IMR-90 (cell line): ENCODE measurements at regions not wholly inside any gene's neighbourhood (a gene's known extent, or its start where the extent isn't known, plus 50 kb on each side); places are given as distances from the start of the nearest gene placed in this dataset.

Experiments used
- ATAC-seq: fragments of 200-7000 bp; cut with Tn5 transposase; 2 replicates; pipeline ENCODE4 v1.9.1; 2020; ENCODE audit warnings: low read depth, mild to moderate bottlenecking, moderate library complexity
- BruUV-seq: library from RNA; stranded (reverse); fragments of 400-500 nt; replicated peaks from 2 replicates; lab custom pipeline; 2021; lab: Mats Ljungman, UMichigan
- CTCF ChIA-PET: fragments of 300-600 bp; formaldehyde crosslinking; extraction: SDS; loops from one replicate; lab custom pipeline; 2021; ENCODE audit warnings: antibody characterized with exemption; lab: Yijun Ruan, JAX
- POLR2A ChIA-PET: fragments of 300-600 bp; sonication (Branson Sonifier 250); formaldehyde crosslinking; loops from one replicate; lab custom pipeline; 2022; ENCODE audit warnings: antibody characterized with exemption; ENCODE audit not compliant: unreplicated experiment; lab: Charles Lee
- DNase-seq: peaks from one replicate; pipeline ENCODE4 v3.0.0; 2013
- H2AFZ ChIP-seq: replicated peaks from 2 replicates; pipeline ENCODE3; 2013; ENCODE audit warnings: low read length, mild to moderate bottlenecking; ENCODE audit not compliant: poor library complexity
- H2AK5ac ChIP-seq: 2 replicates; pipeline ENCODE4 v1.6.1; 2013; ENCODE audit warnings: low read depth, low read length, inconsistent platforms
- H2AK9ac ChIP-seq: replicated peaks from 2 replicates; pipeline ENCODE3; 2013; ENCODE audit warnings: mild to moderate bottlenecking, low read depth, low read length, moderate library complexity; ENCODE audit not compliant: poor library complexity
- H2BK120ac ChIP-seq: 2 replicates; pipeline ENCODE4 v1.6.1; 2013; ENCODE audit warnings: low read depth, low read length, inconsistent platforms
- H2BK15ac ChIP-seq: 3 replicates; pipeline ENCODE4 v1.6.1; 2013; ENCODE audit warnings: low read depth, low read length, inconsistent platforms
- H2BK20ac ChIP-seq: 2 replicates; pipeline ENCODE4 v1.6.1; 2013; ENCODE audit warnings: low read depth, mild to moderate bottlenecking, inconsistent platforms, low read length, moderate library complexity
- H2BK5ac ChIP-seq: 2 replicates; pipeline ENCODE4 v1.6.1; 2013; ENCODE audit warnings: mild to moderate bottlenecking, low read depth, low read length, inconsistent platforms; ENCODE audit not compliant: poor library complexity, severe bottlenecking
- H3K14ac ChIP-seq: replicated peaks from 2 replicates; pipeline ENCODE4 v1.6.1; 2013; ENCODE audit warnings: low read depth, low read length, inconsistent platforms
- H3K18ac ChIP-seq: 2 replicates; pipeline ENCODE4 v1.6.1; 2013; ENCODE audit warnings: low read depth, low read length, control low read depth
- H3K23ac ChIP-seq: 2 replicates; pipeline ENCODE4 v1.6.1; 2013; ENCODE audit warnings: low read depth, low read length, inconsistent platforms
- H3K27ac ChIP-seq: 2 replicates; pipeline ENCODE4 v1.5.1; 2013; ENCODE audit warnings: mild to moderate bottlenecking, control low read depth, low read length; ENCODE audit not compliant: insufficient read depth
- H3K27me3 ChIP-seq: 2 replicates; pipeline ENCODE4 v1.6.1; 2013; ENCODE audit warnings: low read length; ENCODE audit not compliant: control insufficient read depth, insufficient read depth
- H3K36me3 ChIP-seq: 2 replicates; pipeline ENCODE4 v1.6.1; 2013; ENCODE audit warnings: low read length, mixed read lengths; ENCODE audit not compliant: control insufficient read depth, insufficient read depth
- H3K4ac ChIP-seq: 2 replicates; pipeline ENCODE4 v1.6.1; 2013; ENCODE audit warnings: low read depth, low read length, inconsistent platforms
- H3K4me1 ChIP-seq: 2 replicates; pipeline ENCODE4 v1.6.1; 2013; ENCODE audit warnings: low read length, mixed read lengths; ENCODE audit not compliant: control insufficient read depth, insufficient read depth
- H3K4me2 ChIP-seq: 2 replicates; pipeline ENCODE4 v1.6.1; 2013; ENCODE audit warnings: low read depth, mild to moderate bottlenecking, control low read depth, low read length, moderate library complexity
- H3K4me3 ChIP-seq: 2 replicates; pipeline ENCODE4 v1.5.1; 2013; ENCODE audit warnings: low read depth, mild to moderate bottlenecking, control low read depth, low read length, moderate library complexity; ENCODE audit not compliant: insufficient read depth
- H3K56ac ChIP-seq: 2 replicates; pipeline ENCODE4 v1.6.1; 2013; ENCODE audit warnings: low read length, inconsistent platforms; ENCODE audit not compliant: insufficient read depth; ENCODE audit errors: extremely low read depth
- H3K79me1 ChIP-seq, 2 experiments: 2 replicates each; pipeline ENCODE4 v1.6.1; 2013; ENCODE audit warnings: low read length in 2 of 2, inconsistent platforms in 1 of 2, low read depth in 1 of 2
- H3K9ac ChIP-seq: 2 replicates; pipeline ENCODE4 v1.6.1; 2013; ENCODE audit warnings: low read depth, low read length, control low read depth
- H3K9me1 ChIP-seq: 2 replicates; pipeline ENCODE4 v1.6.1; 2013; ENCODE audit warnings: low read length, inconsistent platforms; ENCODE audit not compliant: insufficient read depth
- H3K9me3 ChIP-seq: 2 replicates; pipeline ENCODE4 v1.6.1; 2013; ENCODE audit warnings: low read length; ENCODE audit not compliant: control insufficient read depth, insufficient read depth
- H4K20me1 ChIP-seq: 2 replicates; pipeline ENCODE4 v1.6.1; 2013; ENCODE audit warnings: low read length, inconsistent platforms; ENCODE audit not compliant: insufficient read depth
- H4K5ac ChIP-seq: 2 replicates; pipeline ENCODE4 v1.6.1; 2013; ENCODE audit warnings: mild to moderate bottlenecking, low read depth, low read length, control low read depth
- H4K8ac ChIP-seq, 2 experiments: 2 replicates each; pipeline ENCODE4 v1.6.1; 2013; ENCODE audit warnings: low read depth in 2 of 2, low read length in 2 of 2, control low read depth in 1 of 2, inconsistent platforms in 1 of 2
- H4K91ac ChIP-seq: 2 replicates; pipeline ENCODE4 v1.6.1; 2013; ENCODE audit warnings: low read depth, low read length, inconsistent platforms; ENCODE audit not compliant: insufficient read depth
- BHLHE40 ChIP-seq: fragments of 150-350 bp; IDR thresholded peaks from 2 replicates; pipeline ENCODE4 v1.6.1; 2016; ENCODE audit warnings: mild to moderate bottlenecking, low read depth, low read length
- CHD1 ChIP-seq: IDR thresholded peaks from 2 replicates; pipeline ENCODE4 v1.6.1; 2012; ENCODE audit warnings: low read depth, low read length, improper control_type of control experiment
- FOS ChIP-seq: fragments of 150-350 bp; IDR thresholded peaks from 2 replicates; pipeline ENCODE4 v1.6.1; 2016; ENCODE audit warnings: low read depth, low read length
- MAFK ChIP-seq: IDR thresholded peaks from 2 replicates; pipeline ENCODE4 v1.6.1; 2012; ENCODE audit warnings: low read depth, low read length, improper control_type of control experiment
- MXI1 ChIP-seq: IDR thresholded peaks from 2 replicates; pipeline ENCODE4 v1.6.1; 2012; ENCODE audit warnings: low read depth, mild to moderate bottlenecking, low read length, moderate library complexity, borderline replicate concordance
- NFE2L2 ChIP-seq: fragments of 150-350 bp; IDR thresholded peaks from 2 replicates; pipeline ENCODE4 v1.6.1; 2016; ENCODE audit warnings: low read depth, mild to moderate bottlenecking, low read length
- POLR2A ChIP-seq: IDR thresholded peaks from 2 replicates; pipeline ENCODE4 v1.6.1; 2012; ENCODE audit warnings: mild to moderate bottlenecking, low read depth, low read length
- RCOR1 ChIP-seq: IDR thresholded peaks from 2 replicates; pipeline ENCODE4 v1.6.1; 2012; ENCODE audit warnings: mild to moderate bottlenecking, low read length, improper control_type of control experiment; ENCODE audit not compliant: insufficient replicate concordance
- RFX5 ChIP-seq: IDR thresholded peaks from 2 replicates; pipeline ENCODE4 v1.8.0; 2012; ENCODE audit warnings: low read depth, mild to moderate bottlenecking, low read length, moderate library complexity
- USF2 ChIP-seq: fragments of 150-350 bp; IDR thresholded peaks from 2 replicates; pipeline ENCODE4 v1.6.1; 2017; ENCODE audit warnings: mild to moderate bottlenecking, antibody characterized with exemption, low read length, low read depth
- WGBS, 2 experiments: methylation state at CpG; one replicate each; pipeline versions ENCODE4 v1.1.5 to v1.1.7; 2013; ENCODE audit warnings: missing lambda C conversion rate in 2 of 2; ENCODE audit not compliant: insufficient read length in 1 of 2; ENCODE audit errors: extremely low coverage in 2 of 2; 5-methylcytosine and 5-hydroxymethylcytosine counted together
- dilution Hi-C: fragments of 300-500 bp; cut with HindIII; formaldehyde crosslinking; loops from one replicate; pipeline ENCODE4 v1.14.3; 2018; ENCODE audit warnings: low sequenced_read_pairs; ENCODE audit not compliant: unreplicated experiment
- in situ Hi-C: fragments of 300-500 bp; cut with MboI; formaldehyde crosslinking; loops from 3 replicates; pipeline ENCODE4 v1.14.3; 2019; ENCODE audit warnings: low sequenced_read_pairs, inconsistent platforms, mixed read lengths
- intact Hi-C: fragments of 100-400 bp; cut with micrococcal nuclease; formaldehyde crosslinking; loops from 2 replicates; pipeline ENCODE4 v1.10.0; 2022

DNA sequence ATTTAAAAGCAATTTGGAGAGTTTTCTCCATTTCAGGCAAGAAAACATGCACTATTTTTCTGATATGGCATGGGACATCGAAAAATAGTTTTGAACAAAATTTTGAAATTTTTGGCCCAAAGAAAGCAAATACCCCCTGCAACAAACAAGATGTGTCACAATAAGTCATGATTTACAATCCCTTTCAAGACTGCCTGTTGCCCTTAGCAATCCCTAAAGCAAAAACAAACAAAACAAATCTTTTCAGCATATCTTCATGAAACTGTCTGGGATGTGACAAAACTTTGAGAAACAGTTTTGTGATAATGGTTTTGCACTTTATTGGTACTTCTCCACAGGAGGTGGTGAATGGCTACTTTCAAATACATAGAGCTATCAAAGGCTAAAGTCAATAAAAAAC lies 1888.7 kb upstream of the PIK3C3 start:
- no peak overlapping the region for H2BK20ac ChIP-seq
- POLR2A ChIA-PET, result no interaction called here
- DNase-seq (no peak), ATAC-seq (no peak)
- H3K14ac ChIP-seq, result no peak overlapping the region
- H3K23ac ChIP-seq, result no peak overlapping the region
- no peak overlapping the region for H2BK120ac ChIP-seq
- no peak overlapping the region for H3K56ac ChIP-seq
- H2BK15ac ChIP-seq, result no peak overlapping the region
- no peak overlapping the region for H4K5ac ChIP-seq
- no peak overlapping the region for H2AK5ac ChIP-seq
- no peak overlapping the region for H3K9ac ChIP-seq
- H3K9me3 ChIP-seq, result no peaks in the 10 kb centered on the region
- H3K9me1 ChIP-seq, result no peaks in the 10 kb centered on the region
- no peaks in the 10 kb centered on the region for H3K36me3 ChIP-seq
- CTCF ChIA-PET, result no interaction called here
- H3K27ac ChIP-seq, result no peak overlapping the region
- in situ Hi-C loops, result no loop called here
- no peak overlapping the region for H2AK9ac ChIP-seq
- no peaks in the 10 kb centered on the region for H3K79me1 ChIP-seq
- dilution Hi-C loops, result no loop called here
- no peak overlapping the region for H3K4ac ChIP-seq
- WGBS, 2 experiments, result no CpG with 5 or more reads among the region's 1 CpG
- H3K4me1 ChIP-seq, result no peaks in the 10 kb centered on the region
- no peak overlapping the region for H2BK5ac ChIP-seq
- no peak overlapping the region for H4K91ac ChIP-seq
- H4K20me1 ChIP-seq, result no peaks in the 10 kb centered on the region
- intact Hi-C loops, result no loop called here
- TF ChIP-seq CHD1 (no peak), POLR2A (no peak), BHLHE40 (no peak), RFX5 (no peak), FOS (no peak), USF2 (no peak), MXI1 (no peak), NFE2L2 (no peak), MAFK (no peak), RCOR1 (no peak)
- BruUV-seq, result no TSS peak
- H4K8ac ChIP-seq, result no peak overlapping the region
- no peaks in the 10 kb centered on the region for H3K27me3 ChIP-seq
- H2AFZ ChIP-seq, result no peak overlapping the region
- no peak overlapping the region for H3K18ac ChIP-seq
- H3K4me2 ChIP-seq, result no peak overlapping the region
- H3K4me3 ChIP-seq, result no peak overlapping the region
